GM18951 (cell line): ENCODE measurements at regions not wholly inside any gene's neighbourhood (a gene's known extent, or its start where the extent isn't known, plus 50 kb on each side); places are given as distances from the start of the nearest gene placed in this dataset.

Source experiments
- POLR2A ChIP-seq: IDR thresholded peaks from 4 replicates; pipeline ENCODE4 v1.6.1; 2011; ENCODE audit warnings: mild to moderate bottlenecking; ENCODE audit not compliant: insufficient read length, insufficient read depth; ENCODE audit errors: extremely low read depth
- in situ Hi-C: fragments of 300-500 bp; cut with MboI; formaldehyde crosslinking; loops from one replicate; pipeline ENCODE4 v1.12.0; 2022; ENCODE audit warnings: low sequenced_read_pairs, mixed read lengths, inconsistent platforms; ENCODE audit not compliant: unreplicated experiment

- in situ Hi-C loops: no loop called here
- no peak for TF ChIP-seq POLR2A
Observed at GRCh38 chr12:107478881-107479280, 206.7 kb upstream of the PWP1 start.

- in situ Hi-C loops: no loop called here
- TF ChIP-seq POLR2A: no peak
Observed at GRCh38 chr12:107480836-107481608, 204.6 kb upstream of the PWP1 start.

DNA sequence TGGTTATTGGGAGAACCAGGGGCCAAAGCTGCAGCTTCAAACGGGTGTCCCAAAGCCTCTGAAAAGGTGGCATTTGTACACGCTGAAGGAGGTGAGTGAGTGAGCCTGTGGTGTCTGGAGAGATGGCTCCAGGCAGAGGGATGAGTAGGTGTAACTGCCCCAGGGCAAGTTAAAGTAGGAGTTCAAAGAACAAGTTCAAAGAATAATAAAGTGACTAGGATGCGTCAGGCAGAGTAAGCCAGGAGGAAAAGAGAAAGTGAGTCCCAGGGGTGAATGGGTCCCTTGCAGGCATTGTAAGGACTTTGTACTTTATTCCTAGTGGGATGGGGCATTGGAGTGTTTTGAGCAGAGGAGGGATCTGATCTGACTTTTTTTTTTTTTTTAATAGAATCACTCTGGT lies 201.4 kb upstream of the PWP1 start:
- in situ Hi-C loops: no loop called here
- TF ChIP-seq POLR2A: no peak

GRCh38 chr12:107484941-107485340 lies 200.7 kb upstream of the PWP1 start:
- in situ Hi-C loops: no loop called here
- TF ChIP-seq POLR2A: no peak

GRCh38 chr12:107485731-107486130 lies 199.9 kb upstream of the PWP1 start:
- in situ Hi-C loops: no loop called here
- TF ChIP-seq POLR2A: no peak

GRCh38 chr12:107486140-107486892 lies 199.3 kb upstream of the PWP1 start:
- in situ Hi-C loops: no loop called here

DNA sequence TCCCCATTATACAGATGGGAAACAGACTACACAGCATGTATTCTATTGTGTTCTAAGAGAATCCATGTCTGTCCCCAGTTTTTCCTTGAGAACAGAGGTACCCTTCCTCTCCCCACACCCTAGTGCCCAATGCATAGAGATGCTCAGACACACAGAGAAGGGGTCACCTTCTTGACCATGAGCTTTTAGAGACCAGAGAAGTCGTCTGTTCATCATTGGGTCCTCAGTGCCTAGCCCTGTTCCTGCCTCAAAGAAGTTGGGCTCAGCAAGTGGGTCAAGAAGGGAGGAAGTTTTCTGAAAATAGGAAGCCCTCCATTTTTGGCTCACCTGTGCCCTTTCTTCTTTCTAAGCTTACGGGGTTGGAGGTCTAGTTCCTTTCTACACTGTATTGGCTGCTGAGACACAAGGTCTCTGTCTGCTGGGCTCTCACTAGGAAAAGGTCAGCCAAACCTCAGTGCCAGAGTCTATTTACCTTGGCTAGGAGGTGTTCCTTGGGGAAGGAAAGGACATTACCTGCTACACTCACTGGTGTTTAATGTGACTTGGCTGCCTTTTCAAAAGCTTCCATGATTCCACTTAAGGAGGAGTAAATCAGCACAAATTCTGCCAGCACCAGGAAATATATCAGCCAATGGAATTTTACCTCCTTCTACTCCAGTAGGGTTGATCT lies 198.5 kb upstream of the PWP1 start:
- no peak for TF ChIP-seq POLR2A
- in situ Hi-C loops: no loop called here

More at GRCh38 chr12:107486140-107486892, 199.3 kb upstream of the PWP1 start:
- no peak for TF ChIP-seq POLR2A

DNA sequence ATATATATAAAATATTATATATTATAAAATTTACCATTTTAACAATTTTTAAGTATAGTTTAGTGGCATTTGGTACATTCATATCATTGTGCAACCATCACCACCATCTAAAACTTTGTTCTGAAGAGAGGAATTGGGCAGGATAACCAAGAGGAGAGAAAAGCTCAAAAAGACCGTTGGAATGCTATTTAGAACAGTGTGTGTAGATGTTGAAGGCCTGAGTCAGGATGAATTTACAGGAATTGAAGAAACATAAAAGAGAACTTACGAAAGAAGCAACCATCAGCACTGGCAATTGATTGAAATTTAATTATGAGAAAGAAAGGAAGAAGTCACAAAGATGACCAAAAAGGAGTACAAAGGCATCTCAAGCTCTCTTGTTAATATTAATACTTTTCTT lies 196.9 kb upstream of the PWP1 start:
- in situ Hi-C loops: no loop called here

DNA sequence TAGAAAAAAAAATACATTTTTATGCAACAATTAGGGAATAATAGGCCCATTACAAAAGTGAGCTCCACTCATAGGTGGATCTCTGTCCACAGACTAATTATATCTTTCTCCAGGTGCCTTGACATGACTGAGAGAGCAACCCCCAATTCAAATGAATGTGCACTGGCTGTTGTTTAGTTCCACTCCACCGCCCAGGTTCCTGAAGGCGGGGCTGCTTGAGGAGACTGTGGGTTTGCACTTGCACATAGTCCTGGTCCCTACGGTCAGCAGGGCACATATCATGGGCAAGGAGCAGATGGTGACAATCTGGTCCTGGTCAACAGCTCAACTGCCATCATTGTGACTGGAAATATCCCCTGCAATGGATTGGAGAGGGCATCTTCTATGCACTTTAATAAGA lies 195.6 kb upstream of the PWP1 start:
- in situ Hi-C loops: no loop called here
- no peak for TF ChIP-seq POLR2A

More for the DNA sequence above, 196.9 kb upstream of the PWP1 start:
- TF ChIP-seq POLR2A: no peak

GRCh38 chr12:107491856-107492255 lies 193.7 kb upstream of the PWP1 start:
- in situ Hi-C loops: no loop called here
- no peak for TF ChIP-seq POLR2A

DNA sequence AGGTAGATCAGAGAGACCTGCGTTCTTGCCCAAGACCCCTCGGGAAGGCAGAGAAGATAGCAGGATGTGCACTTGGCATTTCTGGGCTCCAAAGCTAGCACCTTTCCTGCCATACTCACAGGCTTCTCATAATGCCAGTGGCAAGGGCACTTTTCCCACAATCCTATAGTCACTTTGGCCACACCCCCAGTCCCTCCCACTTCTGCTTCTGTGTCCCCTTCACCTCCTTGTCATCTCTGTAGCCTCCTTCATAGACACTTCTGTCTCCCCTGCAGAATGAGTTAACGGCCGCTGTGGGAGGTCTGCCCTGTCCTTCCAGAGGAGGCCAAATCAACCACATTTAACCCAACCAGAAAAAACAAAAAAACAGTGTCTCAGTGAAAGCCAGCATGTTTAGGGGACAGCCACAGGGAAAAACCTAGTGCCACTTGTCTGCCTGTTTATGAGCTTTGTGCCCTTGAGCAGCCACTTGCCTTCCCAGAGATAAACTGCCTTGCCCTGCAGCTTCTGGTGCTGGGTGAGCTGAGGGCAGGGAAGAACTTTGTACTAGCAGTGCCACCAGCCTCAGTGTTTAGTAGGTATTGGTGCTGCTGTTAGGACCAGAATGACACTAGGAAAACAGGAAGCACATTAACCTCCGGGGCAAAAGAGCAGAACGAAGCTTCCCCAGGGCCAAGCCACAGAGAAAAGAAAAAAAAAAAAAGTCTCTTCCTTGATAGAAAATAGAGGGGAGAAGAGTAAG lies 193.0 kb upstream of the PWP1 start:
- no peak for TF ChIP-seq POLR2A
- in situ Hi-C loops: no loop called here

DNA sequence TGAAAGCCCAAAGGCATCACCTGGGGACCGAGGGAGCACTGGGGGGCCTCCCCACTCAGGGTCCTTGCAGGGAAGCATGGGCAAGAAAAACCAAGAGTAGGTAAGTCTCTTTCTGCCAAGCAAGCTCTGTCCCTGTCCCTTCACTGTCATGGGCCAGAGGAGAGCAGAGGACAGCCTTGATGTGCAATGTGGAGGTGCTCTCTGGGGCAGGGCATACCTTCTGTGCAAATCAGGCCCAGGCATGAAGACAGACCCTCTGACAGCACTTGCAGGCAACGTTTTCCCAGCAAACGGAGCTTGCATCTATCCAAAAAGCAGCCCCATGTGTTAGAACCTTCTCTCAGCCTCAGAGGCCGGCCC lies 192.5 kb upstream of the PWP1 start:
- TF ChIP-seq POLR2A: no peak
- in situ Hi-C loops: no loop called here

DNA sequence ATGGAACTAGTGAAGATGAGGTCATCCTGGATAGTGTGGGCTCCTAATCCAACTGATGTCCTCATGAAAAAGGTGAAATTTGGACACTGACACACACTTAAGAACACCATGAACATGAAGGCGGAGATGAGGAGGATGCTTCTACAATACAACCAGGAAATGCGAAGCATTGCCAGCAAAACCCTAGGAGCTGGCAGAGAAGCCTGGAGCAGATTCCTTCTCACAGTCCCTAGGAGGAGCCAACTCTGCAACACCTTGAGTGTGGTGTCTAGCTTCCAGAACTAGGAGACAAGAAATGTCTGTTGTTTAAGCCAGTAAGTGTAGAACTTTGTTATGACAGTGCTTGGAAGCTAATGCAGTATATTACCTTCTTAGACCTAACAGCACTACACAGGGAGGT lies 191.9 kb upstream of the PWP1 start:
- TF ChIP-seq POLR2A: no peak
- in situ Hi-C loops: no loop called here

DNA sequence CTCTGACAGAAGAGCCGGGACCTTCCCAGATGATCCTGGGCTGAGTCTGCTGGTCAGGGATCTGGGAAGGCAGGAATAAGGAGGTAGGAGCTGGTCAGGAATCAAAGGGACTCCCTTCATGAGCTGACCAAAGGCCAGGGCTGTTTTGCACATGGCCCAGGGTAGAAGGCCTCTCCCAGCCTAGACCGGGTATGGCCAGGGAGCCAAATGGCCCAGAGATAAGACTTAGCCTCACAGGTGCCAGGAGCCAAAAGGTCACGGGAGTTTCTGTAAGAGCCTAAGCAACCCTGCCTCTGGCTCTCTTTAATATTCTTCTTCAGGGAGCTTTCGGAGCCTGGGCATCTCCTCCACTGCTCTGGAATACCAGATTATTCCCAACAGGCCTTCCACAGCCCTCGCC lies 191.3 kb upstream of the PWP1 start:
- in situ Hi-C loops: no loop called here
- TF ChIP-seq POLR2A: no peak
